ENCODE measurements at regions not wholly inside any gene's neighbourhood (a gene's known extent, or its start where the extent isn't known, plus 50 kb on each side); places are given as distances from the start of the nearest gene placed in this dataset.

DNA sequence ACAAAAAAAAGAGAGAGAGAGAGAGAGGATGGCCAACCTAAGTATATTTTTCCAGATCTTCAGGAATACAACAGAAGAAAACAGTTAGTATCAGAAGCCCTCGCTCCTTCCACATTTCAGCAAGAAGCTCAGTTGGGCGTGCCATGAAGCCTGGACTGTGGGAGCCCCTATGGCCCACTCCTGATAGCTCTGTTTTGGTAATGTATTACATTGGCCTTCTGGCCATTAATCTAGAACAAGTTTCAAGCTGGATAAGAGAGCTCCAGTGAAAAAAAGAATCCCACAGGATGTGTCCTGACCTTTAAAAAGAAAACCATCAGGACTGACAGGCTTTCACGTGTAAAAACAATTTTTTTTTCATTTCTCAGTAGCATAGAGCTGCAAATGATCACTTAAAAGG is 197.9 kb downstream of the ICOS start:
- TF ChIP-seq, protein P1, sequence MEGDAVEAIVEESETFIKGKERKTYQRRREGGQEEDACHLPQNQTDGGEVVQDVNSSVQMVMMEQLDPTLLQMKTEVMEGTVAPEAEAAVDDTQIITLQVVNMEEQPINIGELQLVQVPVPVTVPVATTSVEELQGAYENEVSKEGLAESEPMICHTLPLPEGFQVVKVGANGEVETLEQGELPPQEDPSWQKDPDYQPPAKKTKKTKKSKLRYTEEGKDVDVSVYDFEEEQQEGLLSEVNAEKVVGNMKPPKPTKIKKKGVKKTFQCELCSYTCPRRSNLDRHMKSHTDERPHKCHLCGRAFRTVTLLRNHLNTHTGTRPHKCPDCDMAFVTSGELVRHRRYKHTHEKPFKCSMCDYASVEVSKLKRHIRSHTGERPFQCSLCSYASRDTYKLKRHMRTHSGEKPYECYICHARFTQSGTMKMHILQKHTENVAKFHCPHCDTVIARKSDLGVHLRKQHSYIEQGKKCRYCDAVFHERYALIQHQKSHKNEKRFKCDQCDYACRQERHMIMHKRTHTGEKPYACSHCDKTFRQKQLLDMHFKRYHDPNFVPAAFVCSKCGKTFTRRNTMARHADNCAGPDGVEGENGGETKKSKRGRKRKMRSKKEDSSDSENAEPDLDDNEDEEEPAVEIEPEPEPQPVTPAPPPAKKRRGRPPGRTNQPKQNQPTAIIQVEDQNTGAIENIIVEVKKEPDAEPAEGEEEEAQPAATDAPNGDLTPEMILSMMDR (IDR thresholded peaks at IDR 0.05) = no peak
- TF ChIP-seq HOXA7 (CRISPR knock-in tag; IDR thresholded peaks at IDR 0.05) (no peak), CEBPB (IDR thresholded peaks at IDR 0.05) (no peak), EHF (CRISPR knock-in tag; IDR thresholded peaks at IDR 0.05) (no peak), ZFP36 (IDR thresholded peaks at IDR 0.05; ENCODE audit: borderline replicate concordance, partially characterized antibody) (no peak), BHLHE40 (IDR thresholded peaks at IDR 0.05; ENCODE audit: low read depth, low read length) (no peak), TP53 (CRISPR knock-in tag; IDR thresholded peaks at IDR 0.05) (no peak), JUNB (IDR thresholded peaks at IDR 0.05) (no peak), POLR2A (IDR thresholded peaks at IDR 0.05; ENCODE audit: low read length) (no peak), RAD21 (conservative IDR thresholded peaks at IDR 0.05 in 1 of 2, IDR thresholded peaks at IDR 0.05 in 1 of 2) (no peak), MAZ (IDR thresholded peaks at IDR 0.05; ENCODE audit: borderline replicate concordance, low read depth, low read length) (no peak), CBX2 (IDR thresholded peaks at IDR 0.05; ENCODE audit: borderline replicate concordance, low read depth) (no peak), EP300 (IDR thresholded peaks at IDR 0.05) (no peak)
